COLO829 (cell line): ENCODE measurements at regions not wholly inside any gene's neighbourhood (a gene's known extent, or its start where the extent isn't known, plus 50 kb on each side); places are given as distances from the start of the nearest gene placed in this dataset.
A peak's percentile ranks its signal among the peaks of the same experiment; 100 is the strongest.

Experiments
- DNase-seq: peaks from one replicate; pipeline ENCODE4 v3.0.0; 2012; ENCODE audit warnings: low spot score

DNA sequence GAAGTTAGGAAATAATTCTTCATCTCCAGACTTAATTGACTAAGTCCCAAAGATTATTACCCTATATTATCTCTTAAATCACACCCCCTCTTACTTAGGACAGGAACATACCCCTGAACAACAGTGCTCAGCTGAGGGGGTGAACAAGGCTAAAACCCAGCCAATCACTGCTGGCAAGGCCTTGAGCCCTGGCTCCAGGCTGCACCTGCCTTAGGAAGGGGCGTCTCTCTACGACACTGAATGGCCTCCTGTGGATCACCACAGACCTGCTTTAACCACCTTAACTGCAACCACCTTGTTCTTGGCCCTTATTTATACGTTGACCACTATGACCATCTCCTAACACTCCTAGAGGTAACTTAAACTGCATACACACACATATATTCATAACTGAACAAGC, 267.4 kb upstream of the THBS1 start:
- no peak for DNase-seq

- DNase-seq = no peak
Measured at GRCh38 chr15:39313881-39314280, 267.0 kb upstream of the THBS1 start.

GRCh38 chr15:39315206-39315850, 265.6 kb upstream of the THBS1 start:
- no peak for DNase-seq

DNA sequence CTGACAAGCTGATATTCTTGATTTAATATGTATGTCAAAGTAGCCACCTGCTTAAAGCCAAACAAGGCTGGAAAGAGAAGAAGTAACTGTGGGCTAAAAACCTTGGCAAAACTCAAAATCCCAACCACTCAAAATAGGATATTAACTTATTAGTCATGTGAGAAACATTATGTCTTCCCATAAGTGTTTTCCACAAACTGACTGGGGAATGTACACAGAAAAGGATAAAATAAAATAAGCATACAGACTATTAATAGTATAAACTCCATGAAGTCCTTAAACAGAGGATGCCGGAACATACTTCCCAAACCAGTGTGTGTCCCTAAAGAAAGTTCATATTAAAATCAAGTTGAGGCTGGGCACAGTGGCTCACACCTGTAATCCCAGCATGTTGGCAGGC, 263.7 kb upstream of the THBS1 start:
- no peak for DNase-seq

GRCh38 chr15:39318231-39318630, 262.6 kb upstream of the THBS1 start:
- DNase-seq = no peak

GRCh38 chr15:39320355-39320754, 260.5 kb upstream of the THBS1 start:
- DNase-seq = no peak

- DNase-seq = no peak
Measured at GRCh38 chr15:39320886-39321285, 260.0 kb upstream of the THBS1 start.

DNA sequence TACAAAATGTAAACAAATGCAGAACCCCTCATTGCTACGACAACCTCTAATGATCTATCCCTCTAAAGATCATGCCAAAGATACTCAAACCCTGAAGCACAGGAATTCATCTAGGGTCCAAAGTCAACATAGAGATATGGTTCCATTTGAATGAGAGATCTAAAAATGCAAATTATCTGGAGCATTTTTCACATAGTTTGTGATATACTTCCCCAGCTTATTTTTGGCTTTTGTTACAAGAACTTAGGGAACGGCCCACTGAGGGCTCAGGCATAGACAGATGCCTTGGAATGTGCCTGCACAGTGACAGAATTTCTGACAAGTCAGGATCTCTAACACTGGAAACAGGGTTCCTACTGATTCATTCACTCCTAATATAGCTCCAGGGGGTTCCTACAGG, 258.9 kb upstream of the THBS1 start:
- no peak for DNase-seq

DNA sequence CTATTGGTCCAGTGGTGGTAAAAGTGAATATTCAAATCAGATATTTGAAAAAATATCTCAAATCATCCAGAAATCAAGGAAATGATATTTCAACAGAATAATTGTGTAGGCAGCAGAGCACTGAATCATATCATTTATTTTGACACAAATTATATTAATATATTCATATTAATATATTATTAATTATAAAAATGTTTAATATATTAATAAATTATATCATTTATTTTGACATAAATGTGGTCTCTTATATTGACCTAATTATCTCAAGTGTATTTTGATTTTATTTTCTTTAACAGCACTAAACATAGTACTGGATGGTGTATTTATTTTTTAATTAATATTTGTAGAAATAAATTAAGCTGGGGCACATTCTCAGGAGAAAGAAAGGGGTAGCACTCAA, 257.7 kb upstream of the THBS1 start:
- no peak for DNase-seq

DNA sequence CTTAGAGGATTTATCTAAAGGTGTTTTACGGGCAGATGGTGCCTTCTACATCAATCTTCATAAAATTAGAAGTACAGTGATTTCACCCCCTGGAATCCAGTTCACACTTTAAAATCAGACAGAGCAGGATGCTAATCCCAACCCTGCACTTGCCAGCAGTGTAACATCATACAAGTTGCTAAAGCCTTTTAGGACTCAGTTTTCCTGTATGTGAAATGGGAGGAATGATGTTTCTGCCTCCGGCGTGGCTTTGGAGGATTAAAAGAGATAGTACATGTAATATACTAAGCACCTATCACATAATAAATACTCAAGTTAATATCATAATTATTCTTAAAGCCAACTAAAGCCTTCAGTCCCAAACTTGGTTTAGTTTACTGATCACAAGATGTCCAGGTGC, 257.2 kb upstream of the THBS1 start:
- no peak for DNase-seq

DNA sequence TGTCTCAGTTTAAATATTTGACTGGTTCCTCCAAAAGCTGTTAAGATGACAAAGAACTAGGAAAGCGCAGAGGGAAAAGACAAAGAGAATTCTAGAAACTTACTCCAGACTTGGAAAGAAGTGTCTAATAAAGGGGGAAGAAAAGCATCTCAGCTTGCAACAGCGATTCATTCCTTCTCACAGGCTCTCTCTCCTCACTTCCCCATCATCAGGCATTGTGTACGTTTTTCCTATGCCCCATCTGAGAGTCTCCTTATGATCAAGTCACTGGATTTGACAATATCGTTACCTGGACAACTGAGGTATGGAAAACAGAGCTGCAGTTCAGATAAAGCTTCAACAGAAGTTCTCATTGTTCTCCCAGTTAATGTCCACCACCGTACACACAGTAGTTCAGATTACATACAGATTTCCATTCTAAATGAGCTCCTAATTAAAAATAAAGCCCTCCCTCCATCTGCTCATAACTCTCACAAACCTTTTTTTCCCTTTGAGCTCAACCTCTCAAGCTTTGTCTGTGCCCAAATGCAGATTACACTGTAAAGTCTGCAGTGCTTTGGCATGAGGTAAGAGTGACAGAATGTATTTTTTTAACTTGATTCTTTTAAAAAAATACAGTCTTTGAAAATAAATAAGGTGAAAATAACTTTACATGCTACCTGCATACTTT, 254.4 kb upstream of the THBS1 start:
- DNase-seq = no peak

GRCh38 chr15:39327005-39327730, 253.7 kb upstream of the THBS1 start:
- no peak for DNase-seq

- DNase-seq = no peak
Measured at GRCh38 chr15:39330061-39330460, 250.8 kb upstream of the THBS1 start.

- no peak for DNase-seq
Measured at GRCh38 chr15:39331584-39331983, 249.3 kb upstream of the THBS1 start.

- peak; percentile 23 for DNase-seq
Measured at GRCh38 chr15:39332846-39333245, 248.0 kb upstream of the THBS1 start.

GRCh38 chr15:39333393-39333792, 247.5 kb upstream of the THBS1 start:
- DNase-seq = no peak

DNA sequence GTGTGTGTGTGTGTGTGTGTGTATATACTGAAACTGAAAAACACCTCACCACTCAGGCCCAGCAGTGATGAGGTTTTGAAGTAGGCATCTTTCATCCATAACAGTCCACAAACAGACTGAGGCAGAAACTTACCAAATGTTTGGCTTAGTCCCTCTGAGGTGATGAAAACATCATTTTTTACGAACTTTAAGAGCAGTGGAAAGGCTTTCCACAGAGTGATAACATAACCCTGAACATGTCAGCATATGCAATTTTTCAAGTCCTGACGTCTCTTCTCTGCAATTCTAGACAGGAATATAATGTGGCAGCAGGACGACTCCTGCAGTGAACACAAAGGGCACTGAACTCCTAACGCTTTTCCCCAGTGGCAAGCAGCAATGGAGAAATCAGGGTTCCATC, 247.0 kb upstream of the THBS1 start:
- DNase-seq = no peak

- DNase-seq = no peak
Measured at GRCh38 chr15:39336926-39337325, 244.0 kb upstream of the THBS1 start.

DNA sequence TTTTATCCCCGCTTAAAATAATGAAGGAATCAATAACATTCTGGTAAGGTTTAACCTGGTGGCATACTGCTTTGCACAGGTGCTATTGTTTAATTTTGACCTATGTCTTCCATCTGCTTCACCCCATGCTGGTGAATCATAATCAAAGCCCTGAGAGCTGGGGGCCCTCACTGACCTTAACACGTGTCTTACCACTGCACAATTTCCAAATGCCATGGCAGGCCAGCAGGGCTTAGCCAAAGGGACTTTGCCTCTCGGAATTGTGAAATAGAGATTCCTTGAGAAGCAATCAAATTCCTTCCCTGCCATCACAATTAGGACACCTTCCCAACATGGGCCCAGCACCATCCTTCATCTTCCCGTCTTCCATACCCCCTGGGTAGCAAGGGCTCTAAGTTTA, 242.6 kb upstream of the THBS1 start:
- no peak for DNase-seq

DNA sequence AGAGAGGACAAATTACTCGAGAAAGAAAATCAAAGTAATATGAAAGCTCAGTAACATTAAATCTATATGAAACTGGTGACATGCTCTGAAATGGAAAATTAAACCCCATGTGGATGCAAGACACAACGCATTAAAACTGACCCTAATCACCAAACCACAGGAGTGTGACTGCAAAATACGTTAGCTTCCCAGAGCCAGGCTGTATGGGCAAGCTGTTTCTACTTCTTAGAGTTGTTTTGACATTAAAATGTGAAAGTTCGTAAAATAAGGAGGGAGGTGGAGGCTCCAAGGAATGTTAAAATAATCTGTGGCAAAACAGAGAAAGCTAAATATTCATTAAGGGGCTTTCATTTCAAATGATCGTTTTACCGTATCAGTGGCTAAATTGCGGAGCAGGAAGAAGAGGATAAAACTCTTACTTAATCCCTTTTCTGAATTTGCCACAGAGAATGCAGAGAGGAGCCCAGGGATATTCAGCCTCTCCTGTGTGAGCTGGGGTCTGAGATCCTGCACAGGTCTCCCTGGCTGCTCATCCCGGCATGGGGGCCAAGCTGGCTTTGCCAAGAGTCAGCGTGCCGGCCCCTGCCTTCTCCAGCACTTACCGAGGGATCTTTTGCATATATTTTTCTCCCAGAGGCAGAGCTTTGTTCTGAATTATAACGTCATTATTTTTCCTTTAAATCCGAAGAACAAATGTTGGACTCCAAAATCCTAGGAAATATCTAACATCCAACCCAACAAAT, 239.8 kb upstream of the THBS1 start:
- no peak for DNase-seq

DNA sequence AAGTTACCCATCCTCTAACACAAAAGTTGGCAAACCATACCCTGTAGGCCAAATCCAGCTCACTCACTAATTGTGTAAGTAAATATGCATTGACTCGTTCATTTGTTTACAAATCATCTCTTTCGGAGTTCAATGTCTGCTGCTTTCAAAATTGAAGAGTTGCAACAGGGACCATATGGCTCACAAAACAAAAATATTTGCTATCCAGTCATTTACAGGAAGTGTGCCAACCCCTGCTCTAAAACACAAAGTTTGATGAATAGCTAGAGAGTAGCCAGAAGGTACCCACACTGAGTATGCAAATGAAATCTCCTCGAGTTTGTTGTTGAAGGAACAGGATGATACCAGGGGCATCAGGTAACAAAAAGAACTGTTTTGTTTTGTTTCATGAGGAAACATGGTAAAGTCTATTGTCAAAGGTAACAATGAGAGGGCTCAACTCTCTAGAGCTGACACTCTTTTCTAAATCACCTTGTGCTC, 236.2 kb upstream of the THBS1 start:
- DNase-seq = no peak

GRCh38 chr15:39345176-39345575, 235.7 kb upstream of the THBS1 start:
- no peak for DNase-seq

DNA sequence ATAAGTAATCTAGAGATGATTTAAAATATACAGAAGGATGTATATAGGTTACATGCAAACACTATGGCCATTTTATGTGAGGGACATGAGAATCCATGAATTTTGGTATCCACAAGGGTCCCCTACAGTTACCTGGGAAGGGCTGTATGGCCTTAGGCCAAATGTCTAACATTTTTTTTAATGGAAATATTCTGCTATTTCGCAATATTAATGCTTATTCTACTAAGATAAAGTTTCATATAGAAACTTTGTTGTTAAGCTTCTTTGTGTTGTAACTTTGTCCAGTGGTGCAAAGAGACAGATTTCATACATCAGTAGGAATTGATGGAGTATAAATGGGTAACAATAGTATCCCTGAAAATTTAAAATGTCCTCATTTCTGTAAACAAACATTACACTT, 233.4 kb upstream of the THBS1 start:
- no peak for DNase-seq
